Neural cell (in vitro differentiated cells): ENCODE measurements at regions not wholly inside any gene's neighbourhood (a gene's known extent, or its start where the extent isn't known, plus 50 kb on each side); places are given as distances from the start of the nearest gene placed in this dataset.

Experiments
- H2AFZ ChIP-seq: fragments of 200-600, 300-800 bp; sonication (generic), shearing (Covaris generic); 2 replicates; pipeline ENCODE4 v1.6.0; 2014; ENCODE audit warnings: low read depth, mild to moderate bottlenecking, antibody characterized with exemption, low read length, moderate library complexity
- H3F3A ChIP-seq: fragments of 200-600 bp; shearing (Covaris generic); 2 replicates; pipeline ENCODE4 v1.6.1; 2016; ENCODE audit warnings: mild to moderate bottlenecking, moderate library complexity, mixed read lengths, antibody characterized with exemption, low read length; ENCODE audit not compliant: insufficient read depth, poor library complexity, severe bottlenecking
- H3K27ac ChIP-seq: fragments of 200-600, 300-800 bp; sonication (generic), shearing (Covaris generic); 2 replicates; pipeline ENCODE4 v1.5.1; 2014; ENCODE audit warnings: mild to moderate bottlenecking, low read length, moderate library complexity
- H3K27me3 ChIP-seq: fragments of 300-800, 200-600 bp; sonication (generic), shearing (Covaris generic); 2 replicates; pipeline ENCODE4 v1.6.0; 2014; ENCODE audit warnings: mild to moderate bottlenecking, low read depth, low read length, moderate library complexity; ENCODE audit not compliant: insufficient read depth
- H3K36me3 ChIP-seq: fragments of 300-800, 200-600 bp; sonication (generic), shearing (Covaris generic); 2 replicates; pipeline ENCODE4 v1.5.1; 2014; ENCODE audit warnings: mild to moderate bottlenecking, antibody characterized with exemption, low read length, moderate library complexity; ENCODE audit not compliant: insufficient read depth
- H3K4me2 ChIP-seq: fragments of 300-800, 200-600 bp; sonication (generic), shearing (Covaris generic); 2 replicates; pipeline ENCODE4 v1.6.0; 2014; ENCODE audit warnings: mild to moderate bottlenecking, low read length
- H3K4me3 ChIP-seq: fragments of 300-800, 200-600 bp; sonication (generic), shearing (Covaris generic); 2 replicates; pipeline ENCODE4 v1.5.1; 2014; ENCODE audit warnings: mild to moderate bottlenecking, low read length, moderate library complexity
- H3K79me2 ChIP-seq: fragments of 200-600 bp; shearing (Covaris generic); replicated peaks from 2 replicates; pipeline ENCODE4 v1.6.0; 2014; ENCODE audit warnings: mild to moderate bottlenecking, low read length, moderate library complexity; ENCODE audit not compliant: insufficient read depth
- H3K9ac ChIP-seq: fragments of 300-800, 200-600 bp; sonication (generic), shearing (Covaris generic); 2 replicates; pipeline ENCODE4 v1.6.1; 2016; ENCODE audit warnings: mild to moderate bottlenecking, low read length, mixed read lengths
- H3K9me2 ChIP-seq: fragments of 200-600 bp; shearing (Covaris generic); 2 replicates; pipeline ENCODE4 v1.6.1; 2016; ENCODE audit warnings: mild to moderate bottlenecking, low read length, mixed read lengths; ENCODE audit not compliant: insufficient read depth
- H3K9me3 ChIP-seq: fragments of 200-600, 300-800 bp; sonication (generic), shearing (Covaris generic); 2 replicates; pipeline ENCODE4 v1.6.1; 2016; ENCODE audit warnings: mild to moderate bottlenecking, mixed run types, low read length, moderate library complexity, mixed read lengths
- H4K20me1 ChIP-seq: fragments of 200-600 bp; shearing (Covaris generic); 2 replicates; pipeline ENCODE4 v1.6.1; 2016; ENCODE audit warnings: mild to moderate bottlenecking, mixed run types; ENCODE audit not compliant: insufficient read depth
- CTCF ChIP-seq: fragments of 450-650 bp; IDR thresholded peaks from 2 replicates; pipeline ENCODE4 v1.5.1; 2014; ENCODE audit warnings: antibody characterized with exemption, mild to moderate bottlenecking, moderate library complexity; ENCODE audit not compliant: poor library complexity, severe bottlenecking
- EP300 ChIP-seq: fragments of 450-650 bp; conservative IDR thresholded peaks from 2 replicates; pipeline ENCODE4 v1.6.1; 2014; ENCODE audit warnings: antibody characterized with exemption, mild to moderate bottlenecking, moderate library complexity; ENCODE audit not compliant: poor library complexity, severe bottlenecking
- EZH2 ChIP-seq: fragments of 200-600, 300-800 bp; shearing (Covaris generic), sonication (generic); IDR thresholded peaks from 2 replicates; pipeline ENCODE4 v1.6.1; 2014; ENCODE audit warnings: antibody characterized with exemption, low read length, borderline replicate concordance, mild to moderate bottlenecking; ENCODE audit not compliant: insufficient read depth, poor library complexity, severe bottlenecking
- MXI1 ChIP-seq: fragments of 450-650 bp; conservative IDR thresholded peaks from 2 replicates; pipeline ENCODE4 v1.6.1; 2014; ENCODE audit warnings: antibody characterized with exemption, mild to moderate bottlenecking; ENCODE audit not compliant: poor library complexity, severe bottlenecking
- POLR2AphosphoS5 ChIP-seq: IDR thresholded peaks from 2 replicates; pipeline ENCODE4 v1.6.1; 2012
- RAD21 ChIP-seq: fragments of 450-650 bp; conservative IDR thresholded peaks from 2 replicates; pipeline ENCODE4 v1.6.1; 2014; ENCODE audit warnings: antibody characterized with exemption, mild to moderate bottlenecking, moderate library complexity
- SMC3 ChIP-seq: fragments of 450-650 bp; conservative IDR thresholded peaks from 2 replicates; pipeline ENCODE4 v1.6.1; 2014; ENCODE audit warnings: antibody characterized with exemption, mild to moderate bottlenecking, moderate library complexity; ENCODE audit not compliant: poor library complexity
- TAF1 ChIP-seq: IDR thresholded peaks from 2 replicates; pipeline ENCODE4 v1.6.1; 2012; ENCODE audit warnings: low read depth
- TF ChIP-seq, protein P1 (sequence below): IDR thresholded peaks from 2 replicates; pipeline ENCODE4 v1.6.1; 2012; ENCODE audit warnings: borderline replicate concordance

DNA sequence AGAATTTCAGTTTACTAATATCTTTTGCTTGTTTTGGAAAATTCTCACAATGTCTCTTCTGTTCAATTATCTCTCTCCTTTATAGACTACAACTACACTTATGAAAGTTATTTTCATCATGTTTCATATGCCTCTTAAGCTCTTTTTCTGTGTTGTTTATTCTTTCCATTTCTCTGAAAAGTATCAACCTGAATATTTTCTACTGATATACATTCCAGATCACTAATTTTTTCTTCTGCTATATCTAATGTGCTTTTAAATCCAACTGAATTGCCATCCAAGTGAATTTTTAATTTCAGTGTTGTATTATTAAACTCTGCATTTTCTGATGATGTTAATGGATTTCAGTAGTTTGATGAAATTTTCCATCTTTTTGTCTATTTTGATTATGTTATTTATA is 301.3 kb downstream of the HRH4 start:
- no peaks in the 10 kb centered on the region for H4K20me1 ChIP-seq
- no peak overlapping the region for H3K9ac ChIP-seq
- H3K27me3 ChIP-seq, result no peaks in the 10 kb centered on the region
- H3K9me3 ChIP-seq, result no peaks in the 10 kb centered on the region
- H3K4me3 ChIP-seq, result no peak overlapping the region
- no peaks in the 10 kb centered on the region for H3K9me2 ChIP-seq
- no peak overlapping the region for H3K27ac ChIP-seq
- no peaks in the 10 kb centered on the region for H3K36me3 ChIP-seq
- H2AFZ ChIP-seq, result no peak overlapping the region
- TF ChIP-seq RAD21 (no peak), MXI1 (no peak), EZH2 (no peak)
- no peak overlapping the region for H3K4me2 ChIP-seq
- H3K79me2 ChIP-seq, result no peaks in the 10 kb centered on the region
- H3F3A ChIP-seq, result no peaks in the 10 kb centered on the region

- Histone ChIP-seq H2AFZ (no peak overlapping the region), H3K9ac (no peak overlapping the region), H3K4me2 (no peak overlapping the region), H4K20me1 (no peaks in the 10 kb centered on the region), H3K79me2 (no peaks in the 10 kb centered on the region), H3K9me3 (no peaks in the 10 kb centered on the region), H3K4me3 (no peak overlapping the region), H3F3A (no peaks in the 10 kb centered on the region), H3K27ac (no peak overlapping the region), H3K9me2 (no peaks in the 10 kb centered on the region), H3K27me3 (no peaks in the 10 kb centered on the region), H3K36me3 (no peaks in the 10 kb centered on the region)
- TF ChIP-seq EP300 (no peak), EZH2 (no peak), TAF1 (no peak), RAD21 (no peak), POLR2AphosphoS5 (no peak), MXI1 (no peak), SMC3 (no peak), CTCF (no peak)
- TF ChIP-seq, protein P1, sequence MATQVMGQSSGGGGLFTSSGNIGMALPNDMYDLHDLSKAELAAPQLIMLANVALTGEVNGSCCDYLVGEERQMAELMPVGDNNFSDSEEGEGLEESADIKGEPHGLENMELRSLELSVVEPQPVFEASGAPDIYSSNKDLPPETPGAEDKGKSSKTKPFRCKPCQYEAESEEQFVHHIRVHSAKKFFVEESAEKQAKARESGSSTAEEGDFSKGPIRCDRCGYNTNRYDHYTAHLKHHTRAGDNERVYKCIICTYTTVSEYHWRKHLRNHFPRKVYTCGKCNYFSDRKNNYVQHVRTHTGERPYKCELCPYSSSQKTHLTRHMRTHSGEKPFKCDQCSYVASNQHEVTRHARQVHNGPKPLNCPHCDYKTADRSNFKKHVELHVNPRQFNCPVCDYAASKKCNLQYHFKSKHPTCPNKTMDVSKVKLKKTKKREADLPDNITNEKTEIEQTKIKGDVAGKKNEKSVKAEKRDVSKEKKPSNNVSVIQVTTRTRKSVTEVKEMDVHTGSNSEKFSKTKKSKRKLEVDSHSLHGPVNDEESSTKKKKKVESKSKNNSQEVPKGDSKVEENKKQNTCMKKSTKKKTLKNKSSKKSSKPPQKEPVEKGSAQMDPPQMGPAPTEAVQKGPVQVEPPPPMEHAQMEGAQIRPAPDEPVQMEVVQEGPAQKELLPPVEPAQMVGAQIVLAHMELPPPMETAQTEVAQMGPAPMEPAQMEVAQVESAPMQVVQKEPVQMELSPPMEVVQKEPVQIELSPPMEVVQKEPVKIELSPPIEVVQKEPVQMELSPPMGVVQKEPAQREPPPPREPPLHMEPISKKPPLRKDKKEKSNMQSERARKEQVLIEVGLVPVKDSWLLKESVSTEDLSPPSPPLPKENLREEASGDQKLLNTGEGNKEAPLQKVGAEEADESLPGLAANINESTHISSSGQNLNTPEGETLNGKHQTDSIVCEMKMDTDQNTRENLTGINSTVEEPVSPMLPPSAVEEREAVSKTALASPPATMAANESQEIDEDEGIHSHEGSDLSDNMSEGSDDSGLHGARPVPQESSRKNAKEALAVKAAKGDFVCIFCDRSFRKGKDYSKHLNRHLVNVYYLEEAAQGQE, result no peak
Observed at GRCh38 chr18:24762511-24762910, 302.1 kb downstream of the HRH4 start.
